ENCODE measurements at regions not wholly inside any gene's neighbourhood (a gene's known extent, or its start where the extent isn't known, plus 50 kb on each side); places are given as distances from the start of the nearest gene placed in this dataset.

DNA sequence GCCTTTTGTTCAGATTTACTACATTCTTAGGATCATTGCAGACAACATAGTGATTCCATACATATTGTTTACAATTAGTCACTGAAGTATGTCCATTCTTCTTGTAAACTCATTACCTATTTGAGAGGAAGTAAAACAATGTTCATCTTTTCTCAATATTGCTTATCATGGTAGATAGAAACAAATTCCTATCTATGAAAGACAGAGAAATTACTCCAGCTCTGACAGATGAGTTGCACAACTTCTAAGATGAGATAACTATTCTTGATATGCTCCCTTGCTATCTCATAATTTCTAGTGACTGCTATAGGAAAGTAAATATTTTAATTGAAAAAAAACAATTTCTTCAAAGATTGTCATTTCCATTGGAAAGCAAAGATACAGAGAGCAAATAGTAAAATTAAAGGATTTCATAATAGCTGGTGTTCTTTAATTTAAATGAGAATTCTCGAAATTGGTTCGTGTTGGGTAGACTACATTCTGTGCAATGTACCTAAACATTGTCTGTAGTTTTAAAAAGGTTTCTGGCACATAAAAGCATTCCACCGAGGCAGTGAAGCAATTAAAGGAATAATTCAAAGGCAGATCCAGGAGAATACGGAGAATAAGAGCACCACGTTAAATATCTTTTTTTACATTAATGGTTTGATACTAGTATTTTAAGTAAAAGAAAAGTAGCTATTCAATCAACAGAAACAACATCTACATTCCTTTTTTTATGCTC is 1029.1 kb upstream of the ACO1 start:
- DNase-seq (ENCODE audit: low spot score), result no peak
- TF ChIP-seq, protein P1, sequence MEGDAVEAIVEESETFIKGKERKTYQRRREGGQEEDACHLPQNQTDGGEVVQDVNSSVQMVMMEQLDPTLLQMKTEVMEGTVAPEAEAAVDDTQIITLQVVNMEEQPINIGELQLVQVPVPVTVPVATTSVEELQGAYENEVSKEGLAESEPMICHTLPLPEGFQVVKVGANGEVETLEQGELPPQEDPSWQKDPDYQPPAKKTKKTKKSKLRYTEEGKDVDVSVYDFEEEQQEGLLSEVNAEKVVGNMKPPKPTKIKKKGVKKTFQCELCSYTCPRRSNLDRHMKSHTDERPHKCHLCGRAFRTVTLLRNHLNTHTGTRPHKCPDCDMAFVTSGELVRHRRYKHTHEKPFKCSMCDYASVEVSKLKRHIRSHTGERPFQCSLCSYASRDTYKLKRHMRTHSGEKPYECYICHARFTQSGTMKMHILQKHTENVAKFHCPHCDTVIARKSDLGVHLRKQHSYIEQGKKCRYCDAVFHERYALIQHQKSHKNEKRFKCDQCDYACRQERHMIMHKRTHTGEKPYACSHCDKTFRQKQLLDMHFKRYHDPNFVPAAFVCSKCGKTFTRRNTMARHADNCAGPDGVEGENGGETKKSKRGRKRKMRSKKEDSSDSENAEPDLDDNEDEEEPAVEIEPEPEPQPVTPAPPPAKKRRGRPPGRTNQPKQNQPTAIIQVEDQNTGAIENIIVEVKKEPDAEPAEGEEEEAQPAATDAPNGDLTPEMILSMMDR (conservative IDR thresholded peaks at IDR 0.05; ENCODE audit: low read depth), result no peak
- H3K27ac ChIP-seq, result no peak overlapping the region
- POLR2A ChIA-PET (ENCODE audit: low non-redundant PET), result no interaction called here
- CTCF ChIA-PET, result no interaction called here

DNA sequence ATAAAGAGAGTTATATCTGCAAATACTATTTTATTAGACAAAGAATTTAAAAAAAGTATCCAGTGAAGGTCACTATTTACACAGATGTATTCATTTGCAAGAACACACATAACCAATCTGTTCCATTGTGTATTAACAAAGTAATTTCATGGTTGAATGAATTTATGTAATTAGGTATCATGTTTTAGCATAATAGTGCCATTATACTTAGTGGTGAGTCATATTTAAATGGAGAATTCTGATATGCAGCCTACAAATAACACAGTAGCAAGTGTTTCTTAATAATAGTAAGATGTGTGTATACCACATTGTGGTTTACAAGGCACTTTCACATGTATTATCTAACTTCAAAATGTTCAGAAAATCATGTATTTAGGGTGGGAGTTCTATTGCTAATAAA is 1028.5 kb upstream of the ACO1 start:
- ChIA-PET POLR2A (ENCODE audit: low non-redundant PET) (no interaction called here), CTCF (no interaction called here)
- no peak for DNase-seq (ENCODE audit: low spot score)
- no peak overlapping the region for H3K27ac ChIP-seq
- TF ChIP-seq, protein P1 (conservative IDR thresholded peaks at IDR 0.05; ENCODE audit: low read depth), result no peak

DNA sequence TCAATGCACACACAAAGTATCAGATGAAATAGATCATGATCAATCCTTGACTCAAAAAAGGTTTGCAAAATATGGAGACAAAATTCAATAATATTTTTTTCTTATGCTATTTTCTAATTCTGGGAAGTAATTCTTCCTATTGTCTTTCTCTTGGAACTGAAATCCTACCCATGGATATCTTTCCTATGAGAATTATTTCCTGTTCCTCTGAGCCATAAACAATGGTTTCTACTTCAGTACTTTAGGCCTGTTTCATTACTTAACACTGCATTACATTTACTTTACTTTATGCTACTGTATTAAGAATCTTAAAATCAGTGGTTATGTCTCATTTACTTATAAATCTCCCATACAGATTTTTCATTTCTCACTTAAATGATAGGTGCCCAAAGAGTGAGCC is 1025.4 kb upstream of the ACO1 start:
- ChIA-PET CTCF (interaction anchor here (0.7 kb wide), 1 partner anchor 88 kb away, joined by 4 read pairs; no protein-coding TSS in a partner anchor), POLR2A (ENCODE audit: low non-redundant PET) (no interaction called here)
- H3K27ac ChIP-seq, result no peak overlapping the region
- TF ChIP-seq, protein P1 (conservative IDR thresholded peaks at IDR 0.05; ENCODE audit: low read depth), result no peak
- DNase-seq (ENCODE audit: low spot score), result no peak

DNA sequence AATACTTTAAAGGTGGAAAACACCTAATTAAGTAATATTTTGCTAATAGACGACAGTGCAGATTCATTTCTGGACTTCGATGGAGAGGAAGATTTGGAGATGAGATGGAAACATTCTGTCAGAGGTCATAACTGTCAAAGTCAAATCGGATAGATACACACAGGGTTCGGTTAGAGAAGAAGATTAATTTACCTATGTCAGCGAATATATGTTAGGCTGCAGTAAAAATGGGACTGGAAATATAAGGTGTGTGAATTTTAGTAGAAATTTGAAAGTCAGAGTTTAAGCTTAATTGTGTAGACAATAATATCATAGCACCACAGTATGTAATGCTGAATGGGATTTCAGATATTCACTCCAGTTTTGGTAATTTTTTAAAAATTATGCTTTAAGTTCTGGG is 1020.3 kb upstream of the ACO1 start:
- ChIA-PET POLR2A (ENCODE audit: low non-redundant PET) (no interaction called here), CTCF (no interaction called here)
- no peak overlapping the region for H3K27ac ChIP-seq
- TF ChIP-seq, protein P1 (conservative IDR thresholded peaks at IDR 0.05; ENCODE audit: low read depth), result no peak
- no peak for DNase-seq (ENCODE audit: low spot score)

DNA sequence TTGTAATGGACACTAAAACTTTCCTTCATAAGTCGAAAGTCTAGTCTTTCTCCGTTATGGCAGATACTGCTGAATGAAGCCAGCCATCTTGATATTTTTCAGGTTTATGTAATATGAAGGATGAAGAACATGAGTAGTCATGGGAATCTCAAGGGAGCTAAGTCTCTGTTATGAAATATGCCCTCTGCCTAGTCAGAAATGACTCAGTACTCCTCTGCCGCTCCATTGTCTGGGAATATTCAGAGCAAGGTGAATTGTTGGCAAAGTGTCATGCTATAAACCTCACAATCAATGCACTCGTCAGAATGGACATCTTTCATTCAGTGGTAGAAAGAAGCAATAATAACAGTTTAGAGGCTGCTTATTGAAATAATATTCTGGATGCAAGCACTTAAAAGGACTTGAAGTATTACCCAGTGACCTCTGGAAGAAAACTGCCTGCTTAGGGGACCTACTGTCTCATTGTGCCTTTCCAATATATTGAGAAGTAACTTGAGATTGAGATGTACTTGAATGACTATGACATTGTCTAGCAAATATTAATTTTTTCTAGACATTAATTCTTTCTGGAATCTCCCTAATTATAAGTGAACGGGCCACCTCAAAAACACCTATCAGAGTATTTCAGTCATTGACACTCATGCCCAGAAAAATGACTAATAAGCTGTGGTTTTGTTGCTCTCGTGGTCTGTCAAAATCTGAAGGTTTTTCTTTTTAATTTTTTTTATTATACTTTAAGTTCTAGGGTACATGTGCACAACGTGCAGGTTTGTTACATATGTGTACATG is 1011.5 kb upstream of the ACO1 start:
- TF ChIP-seq, protein P1 (conservative IDR thresholded peaks at IDR 0.05; ENCODE audit: low read depth), result no peak
- POLR2A ChIA-PET (ENCODE audit: low non-redundant PET), result no interaction called here
- CTCF ChIA-PET, result no interaction called here
- no peak overlapping the region for H3K27ac ChIP-seq
- DNase-seq (ENCODE audit: low spot score), result peak; percentile 42

DNA sequence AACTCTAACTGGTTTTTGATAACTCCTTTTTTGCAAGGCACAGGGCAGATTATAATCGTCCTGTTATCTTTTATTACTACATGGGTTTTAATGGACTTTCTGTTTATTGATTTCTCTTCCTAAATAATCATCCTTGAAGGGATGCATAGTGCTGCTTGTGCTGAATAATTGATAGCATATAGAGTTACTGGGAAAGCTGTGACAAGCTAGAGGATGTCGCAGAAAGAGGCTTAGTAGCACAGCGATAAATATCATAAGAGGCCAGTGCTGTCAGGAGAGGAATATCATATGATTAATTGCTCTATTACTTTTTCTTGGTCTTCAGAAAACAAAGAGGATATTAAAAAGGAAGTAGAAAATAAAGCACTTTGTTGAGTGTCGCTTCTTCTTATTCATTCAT is 1007.1 kb upstream of the ACO1 start:
- no peak for DNase-seq (ENCODE audit: low spot score)
- ChIA-PET CTCF (no interaction called here), POLR2A (ENCODE audit: low non-redundant PET) (no interaction called here)
- H3K27ac ChIP-seq, result no peak overlapping the region
- TF ChIP-seq, protein P1 (conservative IDR thresholded peaks at IDR 0.05; ENCODE audit: low read depth), result no peak

Data from RWPE1 (cell line).